ENCODE measurements at regions not wholly inside any gene's neighbourhood (a gene's known extent, or its start where the extent isn't known, plus 50 kb on each side); places are given as distances from the start of the nearest gene placed in this dataset.

- Histone ChIP-seq H3K4me3 (no peak overlapping the region), H3K36me3 (no peaks in the 10 kb centered on the region), H3K4me1 (peaks cover 0 to 16% (median 8%) of the 10 kb centered on the region in 4 donors), H3K27me3 (no peaks in the 10 kb centered on the region), H3K9me3 (no peaks in the 10 kb centered on the region), H3K27ac (no peak overlapping the region)
- 76 to 84% (median 81%) methylated on average over 4 of the region's 4 CpGs for WGBS, 5 donors
- DNase-seq, result no peak
- TF ChIP-seq CTCF (IDR thresholded peaks at IDR 0.05), result no peak
- no peak for TF ChIP-seq POLR2A (IDR thresholded peaks at IDR 0.05)
- no peak for TF ChIP-seq EP300 (IDR thresholded peaks at IDR 0.05)
- no peak for TF ChIP-seq POLR2AphosphoS5 (IDR thresholded peaks at IDR 0.05)
- intact Hi-C loops (cut with DNase I; ENCODE audit: low total_unique reads), result no loop called here
Observed at GRCh38 chr16:64390102-64390501, 731.8 kb downstream of the CDH11 start.

- Histone ChIP-seq H3K27ac (no peak overlapping the region), H3K36me3 (no peaks in the 10 kb centered on the region), H3K4me1 (no peaks in the 10 kb centered on the region), H3K4me3 (no peak overlapping the region), H3K9me3 (peaks cover 0 to 14% (median 2%) of the 10 kb centered on the region in 4 donors), H3K27me3 (no peaks in the 10 kb centered on the region)
- 61 to 73% (median 67%) methylated on average over 4 of the region's 4 CpGs for WGBS, 5 donors
- TF ChIP-seq POLR2AphosphoS5 (IDR thresholded peaks at IDR 0.05) (no peak), POLR2A (IDR thresholded peaks at IDR 0.05) (no peak), CTCF (IDR thresholded peaks at IDR 0.05) (no peak), EP300 (IDR thresholded peaks at IDR 0.05) (no peak)
- no peak for DNase-seq
- intact Hi-C loops (cut with DNase I; ENCODE audit: low total_unique reads), result no loop called here
Observed at GRCh38 chr16:64384636-64385035, 737.2 kb downstream of the CDH11 start.

- 92 to 100% (median 95%) methylated on average over 4 of the region's 4 CpGs for WGBS, 5 donors
- DNase-seq, result no peak
- TF ChIP-seq CTCF (IDR thresholded peaks at IDR 0.05), result no peak
- no peak for TF ChIP-seq EP300 (IDR thresholded peaks at IDR 0.05)
- TF ChIP-seq POLR2A (IDR thresholded peaks at IDR 0.05), result no peak
- TF ChIP-seq POLR2AphosphoS5 (IDR thresholded peaks at IDR 0.05), result no peak
- Histone ChIP-seq H3K27ac (no peak overlapping the region), H3K36me3 (no peaks in the 10 kb centered on the region), H3K4me3 (no peak overlapping the region), H3K4me1 (no peaks in the 10 kb centered on the region), H3K27me3 (no peaks in the 10 kb centered on the region), H3K9me3 (peaks cover 0 to 14% (median 2%) of the 10 kb centered on the region in 4 donors)
- intact Hi-C loops (cut with DNase I; ENCODE audit: low total_unique reads), result no loop called here
Observed at GRCh38 chr16:64381979-64382378, 739.9 kb downstream of the CDH11 start.

GRCh38 chr16:64380751-64381150, 741.1 kb downstream of the CDH11 start:
- no peaks in the 10 kb centered on the region for H3K4me1 ChIP-seq
- no peak overlapping the region for H3K4me3 ChIP-seq
- intact Hi-C loops (cut with DNase I; ENCODE audit: low total_unique reads), result no loop called here
- H3K9me3 ChIP-seq, result peaks cover 0 to 14% (median 2%) of the 10 kb centered on the region in 4 donors
- no peak overlapping the region for H3K27ac ChIP-seq
- TF ChIP-seq CTCF (IDR thresholded peaks at IDR 0.05), result no peak
- TF ChIP-seq POLR2A (IDR thresholded peaks at IDR 0.05), result no peak
- TF ChIP-seq POLR2AphosphoS5 (IDR thresholded peaks at IDR 0.05), result no peak
- no peak for TF ChIP-seq EP300 (IDR thresholded peaks at IDR 0.05)
- WGBS, 5 donors, result 20 to 84% (median 80%) methylated on average over 1 to 3 of the region's 3 CpGs
- no peaks in the 10 kb centered on the region for H3K27me3 ChIP-seq
- H3K36me3 ChIP-seq, result no peaks in the 10 kb centered on the region
- DNase-seq, result no peak

All from stomach (tissue), 8 donors.